ENCODE measurements at regions not wholly inside any gene's neighbourhood (a gene's known extent, or its start where the extent isn't known, plus 50 kb on each side); places are given as distances from the start of the nearest gene placed in this dataset.

DNA sequence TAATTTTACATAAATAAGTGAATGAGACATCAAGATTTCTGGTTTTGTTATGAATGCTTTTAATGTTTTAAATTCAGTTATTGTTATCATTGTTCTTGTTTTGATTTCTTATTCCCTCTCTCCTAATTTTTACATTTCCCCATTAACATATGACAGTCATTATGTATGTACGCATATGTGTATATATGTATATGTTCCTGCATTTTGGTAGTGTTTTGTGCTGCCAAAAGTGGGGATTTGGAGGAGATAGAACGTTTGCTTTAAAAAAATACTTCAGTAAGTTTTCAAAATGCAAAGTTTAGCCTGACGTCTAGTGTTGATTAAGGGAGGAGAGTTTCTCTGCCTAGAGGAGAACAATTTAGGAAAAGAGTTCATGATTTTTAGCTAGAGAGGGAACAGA, 385.2 kb downstream of the EPHA4 start:
- Histone ChIP-seq H3K9me3 (ENCODE audit: control insufficient read depth in 4 of 4, insufficient read depth in 3 of 4, low read length in 3 of 4) (peaks cover 0 to 5% (median under 1%) of the 10 kb centered on the region in 4 donors), H3K36me3 (ENCODE audit: control insufficient read depth in 4 of 4, insufficient read depth in 4 of 4, low read length in 4 of 4) (no peaks in the 10 kb centered on the region), H3K4me3 (no peak overlapping the region), H3K4me1 (ENCODE audit: control insufficient read depth in 5 of 5, insufficient read depth in 5 of 5, low read length in 5 of 5) (peaks cover 0 to 1% (median 0%) of the 10 kb centered on the region in 5 donors), H3K27ac (ENCODE audit: low read depth in 1 of 2, low read length in 1 of 2) (no peak overlapping the region), H3K27me3 (ENCODE audit: control insufficient read depth in 3 of 3, insufficient read depth in 3 of 3, low read length in 2 of 3) (no peaks in the 10 kb centered on the region), H3K9ac (ENCODE audit: insufficient read depth in 1 of 2, low read length in 2 of 2) (no peak overlapping the region)
- DNase-seq: no peak
- no peak for ATAC-seq (ENCODE audit: insufficient read depth, low FRiP score)
- WGBS, 2 donors: 71 to 79% methylated on average over 3 of the region's 3 CpGs
- TF ChIP-seq, protein P1, sequence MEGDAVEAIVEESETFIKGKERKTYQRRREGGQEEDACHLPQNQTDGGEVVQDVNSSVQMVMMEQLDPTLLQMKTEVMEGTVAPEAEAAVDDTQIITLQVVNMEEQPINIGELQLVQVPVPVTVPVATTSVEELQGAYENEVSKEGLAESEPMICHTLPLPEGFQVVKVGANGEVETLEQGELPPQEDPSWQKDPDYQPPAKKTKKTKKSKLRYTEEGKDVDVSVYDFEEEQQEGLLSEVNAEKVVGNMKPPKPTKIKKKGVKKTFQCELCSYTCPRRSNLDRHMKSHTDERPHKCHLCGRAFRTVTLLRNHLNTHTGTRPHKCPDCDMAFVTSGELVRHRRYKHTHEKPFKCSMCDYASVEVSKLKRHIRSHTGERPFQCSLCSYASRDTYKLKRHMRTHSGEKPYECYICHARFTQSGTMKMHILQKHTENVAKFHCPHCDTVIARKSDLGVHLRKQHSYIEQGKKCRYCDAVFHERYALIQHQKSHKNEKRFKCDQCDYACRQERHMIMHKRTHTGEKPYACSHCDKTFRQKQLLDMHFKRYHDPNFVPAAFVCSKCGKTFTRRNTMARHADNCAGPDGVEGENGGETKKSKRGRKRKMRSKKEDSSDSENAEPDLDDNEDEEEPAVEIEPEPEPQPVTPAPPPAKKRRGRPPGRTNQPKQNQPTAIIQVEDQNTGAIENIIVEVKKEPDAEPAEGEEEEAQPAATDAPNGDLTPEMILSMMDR (IDR thresholded peaks at IDR 0.05; ENCODE audit: control extremely low read depth, extremely low read depth): no peak

DNA sequence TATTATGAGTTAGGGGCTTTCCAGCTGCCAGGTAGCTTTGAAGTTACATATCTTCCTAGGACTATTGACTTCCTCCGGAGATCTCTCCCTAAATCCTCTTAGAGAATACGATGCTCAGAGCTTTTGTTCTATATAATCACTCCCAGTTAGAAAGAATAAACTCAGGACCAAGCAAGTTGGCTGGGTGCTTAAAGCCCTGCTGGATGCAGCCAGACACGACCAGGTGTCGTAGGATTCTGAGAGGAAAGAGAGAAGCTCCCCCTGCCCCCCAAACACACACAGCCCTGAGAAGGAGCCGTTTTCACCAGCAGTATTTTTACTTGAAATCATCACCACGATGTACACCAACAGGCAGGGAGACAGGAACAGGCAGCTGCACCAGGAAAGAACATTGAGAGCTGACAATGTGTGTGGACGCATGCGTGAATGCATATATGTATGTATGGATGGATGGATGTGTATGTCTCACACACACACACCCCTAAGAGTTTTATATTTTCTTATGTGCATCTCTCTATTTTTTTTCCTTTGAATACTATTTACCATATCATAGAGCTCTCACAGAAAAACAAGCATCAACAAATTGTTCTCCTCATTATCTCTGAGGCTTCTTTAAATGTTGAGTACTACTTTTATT, 382.6 kb downstream of the EPHA4 start:
- Histone ChIP-seq H3K27ac (ENCODE audit: low read depth in 1 of 2, low read length in 1 of 2) (no peak overlapping the region), H3K9me3 (ENCODE audit: control insufficient read depth in 4 of 4, insufficient read depth in 3 of 4, low read length in 3 of 4) (peaks cover 0 to 4% (median under 1%) of the 10 kb centered on the region in 4 donors), H3K4me1 (ENCODE audit: control insufficient read depth in 5 of 5, insufficient read depth in 5 of 5, low read length in 5 of 5) (peaks cover 0 to 2% (median 0%) of the 10 kb centered on the region in 5 donors), H3K4me3 (no peak overlapping the region), H3K36me3 (ENCODE audit: control insufficient read depth in 4 of 4, insufficient read depth in 4 of 4, low read length in 4 of 4) (no peaks in the 10 kb centered on the region), H3K27me3 (ENCODE audit: control insufficient read depth in 3 of 3, insufficient read depth in 3 of 3, low read length in 2 of 3) (no peaks in the 10 kb centered on the region), H3K9ac (ENCODE audit: insufficient read depth in 1 of 2, low read length in 2 of 2) (no peak overlapping the region)
- WGBS, 2 donors: 62 to 68% methylated on average over 8 of the region's 8 CpGs
- ATAC-seq (ENCODE audit: insufficient read depth, low FRiP score): no peak
- DNase-seq: no peak
- TF ChIP-seq, protein P1 (IDR thresholded peaks at IDR 0.05; ENCODE audit: control extremely low read depth, extremely low read depth): no peak

DNA sequence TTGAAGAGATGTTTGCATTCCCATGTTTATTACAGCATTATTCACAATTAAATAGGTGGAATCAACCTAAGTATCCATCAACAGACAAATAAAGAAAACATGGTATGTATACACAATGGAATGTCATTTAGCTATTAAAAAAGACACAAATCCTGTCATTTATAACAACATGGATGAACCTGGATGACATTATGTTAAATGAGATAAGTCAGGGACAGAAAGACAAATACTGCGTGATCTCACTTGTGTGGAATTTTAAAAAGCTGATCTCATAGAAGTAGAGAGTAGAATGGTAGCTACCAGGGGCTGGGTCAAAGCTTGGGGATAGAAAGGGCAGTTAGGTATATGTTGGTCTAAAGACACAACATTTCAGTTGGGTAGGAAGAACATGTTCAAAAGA, 376.3 kb downstream of the EPHA4 start:
- Histone ChIP-seq H3K27me3 (ENCODE audit: control insufficient read depth in 3 of 3, insufficient read depth in 3 of 3, low read length in 2 of 3) (no peaks in the 10 kb centered on the region), H3K27ac (ENCODE audit: low read depth in 1 of 2, low read length in 1 of 2) (no peak overlapping the region), H3K4me3 (no peak overlapping the region), H3K36me3 (ENCODE audit: control insufficient read depth in 4 of 4, insufficient read depth in 4 of 4, low read length in 4 of 4) (no peaks in the 10 kb centered on the region), H3K4me1 (ENCODE audit: control insufficient read depth in 5 of 5, insufficient read depth in 5 of 5, low read length in 5 of 5) (peaks cover 0 to 2% (median 0%) of the 10 kb centered on the region in 5 donors), H3K9me3 (ENCODE audit: control insufficient read depth in 4 of 4, insufficient read depth in 3 of 4, low read length in 3 of 4) (no peaks in the 10 kb centered on the region), H3K9ac (ENCODE audit: insufficient read depth in 1 of 2, low read length in 2 of 2) (no peak overlapping the region)
- ATAC-seq (ENCODE audit: insufficient read depth, low FRiP score) (no peak), DNase-seq (no peak)
- TF ChIP-seq, protein P1 (IDR thresholded peaks at IDR 0.05; ENCODE audit: control extremely low read depth, extremely low read depth): no peak
- 96 to 97% methylated on average over 1 of the region's 1 CpG for WGBS, 2 donors

Data from lung (tissue), 11 donors.